Ishikawa (cell line): ENCODE measurements at regions not wholly inside any gene's neighbourhood (a gene's known extent, or its start where the extent isn't known, plus 50 kb on each side); places are given as distances from the start of the nearest gene placed in this dataset.

Experiments used
- CEBPB ChIP-seq: IDR thresholded peaks from 2 replicates; pipeline ENCODE4 v1.6.1; 2012
- CREB1 ChIP-seq: IDR thresholded peaks from 2 replicates; pipeline ENCODE4 v1.6.1; 2012; ENCODE audit warnings: low read depth
- EGR1 ChIP-seq: IDR thresholded peaks from 2 replicates; pipeline ENCODE4 v1.6.1; 2012
- EP300 ChIP-seq: IDR thresholded peaks from 2 replicates; pipeline ENCODE4 v1.6.1; 2012; ENCODE audit warnings: borderline replicate concordance
- FOXM1 ChIP-seq: IDR thresholded peaks from 2 replicates; pipeline ENCODE4 v1.6.1; 2012; ENCODE audit warnings: low read depth, borderline replicate concordance
- RAD21 ChIP-seq: IDR thresholded peaks from 2 replicates; pipeline ENCODE4 v1.6.1; 2012; ENCODE audit warnings: low read depth
- TAF1 ChIP-seq: IDR thresholded peaks from 2 replicates; pipeline ENCODE4 v1.6.1; 2012; ENCODE audit warnings: low read depth, mild to moderate bottlenecking
- TCF12 ChIP-seq: IDR thresholded peaks from 2 replicates; pipeline ENCODE4 v1.6.1; 2012; ENCODE audit warnings: low read depth
- TEAD4 ChIP-seq: IDR thresholded peaks from 2 replicates; pipeline ENCODE4 v1.6.1; 2012
- YY1 ChIP-seq: IDR thresholded peaks from 2 replicates; pipeline ENCODE4 v1.6.1; 2012; ENCODE audit warnings: low read depth
- ZBTB7A ChIP-seq: IDR thresholded peaks from 2 replicates; pipeline ENCODE4 v1.6.1; 2012; ENCODE audit warnings: low read depth
- TF ChIP-seq, protein P1 (sequence below): IDR thresholded peaks from 2 replicates; pipeline ENCODE4 v1.6.1; 2012; ENCODE audit warnings: low read depth, mild to moderate bottlenecking
- TF ChIP-seq, protein P2 (sequence below): IDR thresholded peaks from 2 replicates; pipeline ENCODE4 v1.6.1; 2012
- TF ChIP-seq, protein P3 (sequence below): IDR thresholded peaks from 2 replicates; pipeline ENCODE4 v1.6.1; 2012

DNA sequence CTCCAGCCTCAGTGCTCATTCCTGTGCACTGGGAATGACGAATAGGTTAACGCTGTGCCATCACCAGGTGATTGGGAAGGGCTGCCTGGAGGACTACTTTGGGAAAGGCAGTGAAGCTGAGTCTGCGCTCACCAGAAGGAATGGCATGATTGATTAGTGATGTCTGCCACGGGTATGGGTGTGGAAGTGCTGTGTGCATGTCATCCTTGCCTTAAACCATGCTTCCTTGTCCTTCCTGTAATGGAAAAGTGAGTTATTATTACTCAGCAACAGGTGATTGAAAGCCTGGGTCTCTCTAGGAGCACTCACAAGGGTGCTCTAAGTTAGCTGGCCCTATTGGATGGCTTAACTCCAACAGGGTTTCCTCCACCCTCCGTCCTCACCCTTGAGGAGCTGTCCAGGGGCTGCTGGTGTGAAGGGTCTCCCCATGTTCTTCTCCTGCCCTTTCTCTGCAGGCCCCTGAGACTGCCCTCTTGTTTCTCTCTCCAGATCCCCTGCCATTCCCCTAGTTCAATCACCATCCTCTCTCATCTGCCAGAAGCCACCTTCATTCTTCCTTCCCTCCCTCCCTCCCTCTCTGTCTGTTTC is 121.9 kb upstream of the NECTIN1 start:
- no peak for TF ChIP-seq EP300
- no peak for TF ChIP-seq TAF1
- TF ChIP-seq, protein P1, sequence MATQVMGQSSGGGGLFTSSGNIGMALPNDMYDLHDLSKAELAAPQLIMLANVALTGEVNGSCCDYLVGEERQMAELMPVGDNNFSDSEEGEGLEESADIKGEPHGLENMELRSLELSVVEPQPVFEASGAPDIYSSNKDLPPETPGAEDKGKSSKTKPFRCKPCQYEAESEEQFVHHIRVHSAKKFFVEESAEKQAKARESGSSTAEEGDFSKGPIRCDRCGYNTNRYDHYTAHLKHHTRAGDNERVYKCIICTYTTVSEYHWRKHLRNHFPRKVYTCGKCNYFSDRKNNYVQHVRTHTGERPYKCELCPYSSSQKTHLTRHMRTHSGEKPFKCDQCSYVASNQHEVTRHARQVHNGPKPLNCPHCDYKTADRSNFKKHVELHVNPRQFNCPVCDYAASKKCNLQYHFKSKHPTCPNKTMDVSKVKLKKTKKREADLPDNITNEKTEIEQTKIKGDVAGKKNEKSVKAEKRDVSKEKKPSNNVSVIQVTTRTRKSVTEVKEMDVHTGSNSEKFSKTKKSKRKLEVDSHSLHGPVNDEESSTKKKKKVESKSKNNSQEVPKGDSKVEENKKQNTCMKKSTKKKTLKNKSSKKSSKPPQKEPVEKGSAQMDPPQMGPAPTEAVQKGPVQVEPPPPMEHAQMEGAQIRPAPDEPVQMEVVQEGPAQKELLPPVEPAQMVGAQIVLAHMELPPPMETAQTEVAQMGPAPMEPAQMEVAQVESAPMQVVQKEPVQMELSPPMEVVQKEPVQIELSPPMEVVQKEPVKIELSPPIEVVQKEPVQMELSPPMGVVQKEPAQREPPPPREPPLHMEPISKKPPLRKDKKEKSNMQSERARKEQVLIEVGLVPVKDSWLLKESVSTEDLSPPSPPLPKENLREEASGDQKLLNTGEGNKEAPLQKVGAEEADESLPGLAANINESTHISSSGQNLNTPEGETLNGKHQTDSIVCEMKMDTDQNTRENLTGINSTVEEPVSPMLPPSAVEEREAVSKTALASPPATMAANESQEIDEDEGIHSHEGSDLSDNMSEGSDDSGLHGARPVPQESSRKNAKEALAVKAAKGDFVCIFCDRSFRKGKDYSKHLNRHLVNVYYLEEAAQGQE: peak; percentile 51; the same call in 1 of the 2 replicates
- TF ChIP-seq YY1: no peak
- TF ChIP-seq RAD21: no peak
- TF ChIP-seq, protein P2, sequence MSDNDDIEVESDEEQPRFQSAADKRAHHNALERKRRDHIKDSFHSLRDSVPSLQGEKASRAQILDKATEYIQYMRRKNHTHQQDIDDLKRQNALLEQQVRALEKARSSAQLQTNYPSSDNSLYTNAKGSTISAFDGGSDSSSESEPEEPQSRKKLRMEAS: no peak
- no peak for TF ChIP-seq TCF12
- TF ChIP-seq TEAD4: no peak
- TF ChIP-seq, protein P3, sequence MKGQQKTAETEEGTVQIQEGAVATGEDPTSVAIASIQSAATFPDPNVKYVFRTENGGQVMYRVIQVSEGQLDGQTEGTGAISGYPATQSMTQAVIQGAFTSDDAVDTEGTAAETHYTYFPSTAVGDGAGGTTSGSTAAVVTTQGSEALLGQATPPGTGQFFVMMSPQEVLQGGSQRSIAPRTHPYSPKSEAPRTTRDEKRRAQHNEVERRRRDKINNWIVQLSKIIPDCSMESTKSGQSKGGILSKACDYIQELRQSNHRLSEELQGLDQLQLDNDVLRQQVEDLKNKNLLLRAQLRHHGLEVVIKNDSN: no peak
- no peak for TF ChIP-seq CEBPB
- TF ChIP-seq FOXM1: no peak
- no peak for TF ChIP-seq EGR1
- TF ChIP-seq ZBTB7A: no peak
- TF ChIP-seq CREB1: no peak
